Rectal smooth muscle tissue (tissue), 1 donor: ENCODE measurements at regions not wholly inside any gene's neighbourhood (a gene's known extent, or its start where the extent isn't known, plus 50 kb on each side); places are given as distances from the start of the nearest gene placed in this dataset.

Source experiments
- H3K27ac ChIP-seq: one replicate; pipeline ENCODE4 v1.7.0; 2013; ENCODE audit warnings: low read depth, low read length, inconsistent platforms
- H3K27me3 ChIP-seq: one replicate; pipeline ENCODE4 v1.7.0; 2013; ENCODE audit warnings: low read length; ENCODE audit not compliant: control insufficient read depth, insufficient read depth
- H3K36me3 ChIP-seq: one replicate; pipeline ENCODE4 v1.7.0; 2013; ENCODE audit warnings: low read length; ENCODE audit not compliant: control insufficient read depth, insufficient read depth
- H3K4me1 ChIP-seq: one replicate; pipeline ENCODE4 v1.7.0; 2013; ENCODE audit warnings: low read length; ENCODE audit not compliant: control insufficient read depth, insufficient read depth
- H3K4me3 ChIP-seq: one replicate; pipeline ENCODE4 v1.7.0; 2013; ENCODE audit warnings: low read length
- H3K9ac ChIP-seq: one replicate; pipeline ENCODE4 v1.7.0; 2013; ENCODE audit warnings: low read length

GRCh38 chr5:107072440-107072839 is 598.3 kb downstream of the EFNA5 start:
- Histone ChIP-seq H3K27ac (no peak overlapping the region), H3K9ac (no peak overlapping the region), H3K27me3 (no peaks in the 10 kb centered on the region), H3K4me1 (no peaks in the 10 kb centered on the region), H3K4me3 (no peak overlapping the region), H3K36me3 (no peaks in the 10 kb centered on the region)

GRCh38 chr5:107068782-107069181 is 602.0 kb downstream of the EFNA5 start:
- Histone ChIP-seq H3K27me3 (no peaks in the 10 kb centered on the region), H3K27ac (no peak overlapping the region)

GRCh38 chr5:107067395-107067794 is 603.3 kb downstream of the EFNA5 start:
- H3K36me3 ChIP-seq, result no peaks in the 10 kb centered on the region
- H3K27ac ChIP-seq, result no peak overlapping the region
- no peaks in the 10 kb centered on the region for H3K4me1 ChIP-seq
- H3K27me3 ChIP-seq, result no peaks in the 10 kb centered on the region
- H3K4me3 ChIP-seq, result no peak overlapping the region
- no peak overlapping the region for H3K9ac ChIP-seq

More at GRCh38 chr5:107068782-107069181, 602.0 kb downstream of the EFNA5 start:
- Histone ChIP-seq H3K4me3 (no peak overlapping the region), H3K4me1 (no peaks in the 10 kb centered on the region), H3K36me3 (no peaks in the 10 kb centered on the region), H3K9ac (no peak overlapping the region)

- Histone ChIP-seq H3K4me1 (no peaks in the 10 kb centered on the region), H3K36me3 (no peaks in the 10 kb centered on the region), H3K27ac (no peak overlapping the region), H3K4me3 (no peak overlapping the region), H3K27me3 (no peaks in the 10 kb centered on the region), H3K9ac (no peak overlapping the region)
Observed at GRCh38 chr5:107063511-107063910, 607.2 kb downstream of the EFNA5 start.

GRCh38 chr5:107058803-107059202 is 611.9 kb downstream of the EFNA5 start:
- Histone ChIP-seq H3K9ac (no peak overlapping the region), H3K4me1 (no peaks in the 10 kb centered on the region), H3K27ac (no peak overlapping the region), H3K27me3 (no peaks in the 10 kb centered on the region), H3K4me3 (no peak overlapping the region), H3K36me3 (no peaks in the 10 kb centered on the region)

GRCh38 chr5:107058235-107058634 is 612.5 kb downstream of the EFNA5 start:
- H3K36me3 ChIP-seq, result no peaks in the 10 kb centered on the region

GRCh38 chr5:107056278-107056677 is 614.5 kb downstream of the EFNA5 start:
- H3K27me3 ChIP-seq, result no peaks in the 10 kb centered on the region
- no peaks in the 10 kb centered on the region for H3K36me3 ChIP-seq
- no peaks in the 10 kb centered on the region for H3K4me1 ChIP-seq
- no peak overlapping the region for H3K9ac ChIP-seq
- H3K4me3 ChIP-seq, result no peak overlapping the region
- no peak overlapping the region for H3K27ac ChIP-seq

More at GRCh38 chr5:107058235-107058634, 612.5 kb downstream of the EFNA5 start:
- no peak overlapping the region for H3K4me3 ChIP-seq
- H3K27me3 ChIP-seq, result no peaks in the 10 kb centered on the region
- H3K9ac ChIP-seq, result no peak overlapping the region
- no peak overlapping the region for H3K27ac ChIP-seq
- no peaks in the 10 kb centered on the region for H3K4me1 ChIP-seq

GRCh38 chr5:107047048-107047447 is 623.7 kb downstream of the EFNA5 start:
- Histone ChIP-seq H3K27ac (no peak overlapping the region), H3K36me3 (no peaks in the 10 kb centered on the region), H3K4me1 (no peaks in the 10 kb centered on the region), H3K27me3 (no peaks in the 10 kb centered on the region), H3K9ac (no peak overlapping the region), H3K4me3 (no peak overlapping the region)

GRCh38 chr5:107043665-107044064 is 627.1 kb downstream of the EFNA5 start:
- H3K4me3 ChIP-seq, result no peak overlapping the region
- no peaks in the 10 kb centered on the region for H3K27me3 ChIP-seq
- no peak overlapping the region for H3K27ac ChIP-seq
- no peaks in the 10 kb centered on the region for H3K4me1 ChIP-seq
- no peaks in the 10 kb centered on the region for H3K36me3 ChIP-seq
- H3K9ac ChIP-seq, result no peak overlapping the region

- no peak overlapping the region for H3K27ac ChIP-seq
Observed at GRCh38 chr5:107040907-107041306, 629.8 kb downstream of the EFNA5 start.

GRCh38 chr5:107032629-107033028 is 638.1 kb downstream of the EFNA5 start:
- no peaks in the 10 kb centered on the region for H3K36me3 ChIP-seq
- no peaks in the 10 kb centered on the region for H3K27me3 ChIP-seq
- no peak overlapping the region for H3K27ac ChIP-seq
- H3K4me1 ChIP-seq, result no peaks in the 10 kb centered on the region
- no peak overlapping the region for H3K9ac ChIP-seq
- no peak overlapping the region for H3K4me3 ChIP-seq

More at GRCh38 chr5:107040907-107041306, 629.8 kb downstream of the EFNA5 start:
- Histone ChIP-seq H3K9ac (no peak overlapping the region), H3K27me3 (no peaks in the 10 kb centered on the region), H3K36me3 (no peaks in the 10 kb centered on the region), H3K4me3 (no peak overlapping the region), H3K4me1 (no peaks in the 10 kb centered on the region)

GRCh38 chr5:107028938-107029337 is 641.8 kb downstream of the EFNA5 start:
- H3K36me3 ChIP-seq, result no peaks in the 10 kb centered on the region
- no peak overlapping the region for H3K9ac ChIP-seq
- no peak overlapping the region for H3K4me3 ChIP-seq
- no peaks in the 10 kb centered on the region for H3K27me3 ChIP-seq
- no peak overlapping the region for H3K27ac ChIP-seq
- H3K4me1 ChIP-seq, result no peaks in the 10 kb centered on the region

GRCh38 chr5:107025712-107026497 is 644.8 kb downstream of the EFNA5 start:
- Histone ChIP-seq H3K27me3 (no peaks in the 10 kb centered on the region), H3K4me3 (no peak overlapping the region), H3K4me1 (no peaks in the 10 kb centered on the region), H3K27ac (no peak overlapping the region), H3K36me3 (no peaks in the 10 kb centered on the region), H3K9ac (no peak overlapping the region)
